ENCODE measurements at regions not wholly inside any gene's neighbourhood (a gene's known extent, or its start where the extent isn't known, plus 50 kb on each side); places are given as distances from the start of the nearest gene placed in this dataset.

DNA sequence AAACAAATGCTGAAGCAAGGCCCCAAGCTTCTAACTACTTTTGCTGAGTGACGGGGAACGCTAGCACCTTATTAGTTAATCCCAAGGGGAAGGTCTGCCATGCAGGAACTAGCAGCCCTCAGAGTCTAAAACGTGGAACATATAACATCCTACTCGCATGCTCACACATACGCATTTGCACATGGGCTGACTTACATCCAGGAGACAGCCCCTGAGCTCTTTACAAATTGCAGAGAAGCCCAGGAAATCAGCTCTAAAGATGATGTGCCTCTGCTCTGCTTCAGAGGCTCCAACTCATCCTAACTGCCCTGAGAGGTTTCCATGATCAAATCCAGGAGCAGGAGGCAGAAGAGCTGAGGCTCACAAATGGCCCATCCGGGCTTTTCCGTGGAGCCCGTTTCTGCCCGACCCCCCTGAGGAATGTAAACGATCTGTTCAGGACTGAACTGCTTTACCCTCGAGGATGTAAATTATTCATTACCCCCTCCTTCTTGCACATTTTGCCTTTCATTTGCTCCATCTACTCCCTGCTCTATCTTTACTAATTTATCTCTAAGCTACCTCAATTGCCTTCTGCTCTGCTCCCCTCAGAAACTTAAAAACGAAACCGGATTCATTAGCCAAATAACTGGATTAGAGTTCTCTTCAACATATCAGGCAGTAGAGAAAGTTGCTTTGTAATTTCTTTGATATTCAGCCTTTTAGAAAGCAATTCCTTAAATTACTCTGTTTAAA, 141.9 kb upstream of the CCDC54 start:
- no peak for TF ChIP-seq POLR2A (IDR thresholded peaks at IDR 0.05; ENCODE audit: low read depth, low read length)
- DNase-seq (ENCODE audit: insufficient read length, low spot score): no peak
- no peak for FAIRE-seq

GRCh38 chr3:107235928-107236315, 141.3 kb upstream of the CCDC54 start:
- TF ChIP-seq POLR2A (IDR thresholded peaks at IDR 0.05; ENCODE audit: low read depth, low read length): no peak
- DNase-seq (ENCODE audit: insufficient read length, low spot score) (peak; percentile 64), FAIRE-seq (peak; percentile 96)

DNA sequence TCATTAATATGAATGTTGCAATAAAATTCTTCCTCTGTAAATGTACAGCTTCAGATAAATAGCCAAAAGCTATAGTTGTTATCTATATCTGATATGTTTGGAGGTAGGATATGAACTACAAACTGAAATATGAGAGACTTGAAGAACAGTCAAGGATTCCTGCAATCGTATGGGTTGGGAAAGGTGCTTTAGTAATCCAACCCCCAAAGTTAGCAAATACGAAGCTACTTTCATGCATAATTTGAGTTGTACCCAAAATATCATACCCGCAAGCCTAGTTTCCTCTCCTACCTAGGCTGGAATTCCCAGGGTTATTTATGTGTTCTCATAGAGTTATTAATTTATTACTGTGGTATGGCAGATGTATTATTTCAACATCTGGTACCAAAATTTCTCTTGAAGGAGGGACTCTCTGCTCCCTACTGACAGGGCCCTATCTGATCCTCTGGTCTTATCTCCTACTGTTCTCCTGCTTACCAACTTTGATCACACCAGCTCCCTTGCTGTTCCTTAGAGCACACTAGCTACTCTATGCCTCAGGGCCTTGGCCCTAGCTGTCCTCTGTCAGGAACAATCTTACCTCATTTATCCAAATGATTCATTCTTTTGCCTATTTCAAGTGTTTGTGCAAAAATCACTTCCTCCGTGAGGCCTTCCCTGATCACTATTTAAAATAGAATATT, 140.4 kb upstream of the CCDC54 start:
- no peak for TF ChIP-seq POLR2A (IDR thresholded peaks at IDR 0.05; ENCODE audit: low read depth, low read length)
- peak; percentile 60 for FAIRE-seq
- DNase-seq (ENCODE audit: insufficient read length, low spot score): no peak

DNA sequence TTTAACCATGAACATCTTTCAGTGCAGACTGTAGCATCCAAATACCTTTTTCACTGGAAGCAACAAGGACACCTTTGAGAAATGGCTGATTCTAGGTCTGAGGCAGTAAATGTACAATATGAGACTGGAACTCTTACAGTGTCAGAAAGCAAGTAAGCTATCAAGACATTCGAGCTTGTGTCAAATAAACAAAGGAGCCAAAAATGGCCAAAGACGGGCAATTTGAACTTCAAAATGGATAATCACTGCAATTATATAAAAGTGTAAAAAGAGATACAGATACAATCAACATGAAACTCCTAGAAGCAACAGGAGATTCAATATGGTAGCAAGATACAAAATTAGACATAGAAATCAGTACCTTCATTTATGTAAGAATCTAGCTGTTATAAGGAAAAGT, 138.5 kb upstream of the CCDC54 start:
- DNase-seq (ENCODE audit: insufficient read length, low spot score) (no peak), FAIRE-seq (no peak)
- no peak for TF ChIP-seq POLR2A (IDR thresholded peaks at IDR 0.05; ENCODE audit: low read depth, low read length)

DNA sequence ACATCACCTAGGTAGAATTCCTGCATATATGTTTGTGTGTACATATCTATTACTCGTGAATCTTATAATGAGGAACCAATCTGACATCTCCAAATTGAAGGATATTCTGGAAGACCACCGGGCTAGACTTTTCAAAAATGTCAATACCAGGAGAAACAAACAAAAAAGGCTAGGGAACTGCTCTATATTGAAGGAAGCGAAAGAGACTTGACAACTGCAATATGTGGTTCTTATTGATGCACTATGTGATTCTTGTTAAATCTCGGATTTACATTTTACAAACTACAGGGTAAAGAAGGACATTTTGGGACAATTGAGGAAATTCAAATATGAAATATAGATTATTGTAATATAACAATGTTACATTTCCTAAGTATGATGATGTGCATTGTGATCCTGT, 137.5 kb upstream of the CCDC54 start:
- no peak for FAIRE-seq
- TF ChIP-seq POLR2A (IDR thresholded peaks at IDR 0.05; ENCODE audit: low read depth, low read length): no peak
- DNase-seq (ENCODE audit: insufficient read length, low spot score): no peak

DNA sequence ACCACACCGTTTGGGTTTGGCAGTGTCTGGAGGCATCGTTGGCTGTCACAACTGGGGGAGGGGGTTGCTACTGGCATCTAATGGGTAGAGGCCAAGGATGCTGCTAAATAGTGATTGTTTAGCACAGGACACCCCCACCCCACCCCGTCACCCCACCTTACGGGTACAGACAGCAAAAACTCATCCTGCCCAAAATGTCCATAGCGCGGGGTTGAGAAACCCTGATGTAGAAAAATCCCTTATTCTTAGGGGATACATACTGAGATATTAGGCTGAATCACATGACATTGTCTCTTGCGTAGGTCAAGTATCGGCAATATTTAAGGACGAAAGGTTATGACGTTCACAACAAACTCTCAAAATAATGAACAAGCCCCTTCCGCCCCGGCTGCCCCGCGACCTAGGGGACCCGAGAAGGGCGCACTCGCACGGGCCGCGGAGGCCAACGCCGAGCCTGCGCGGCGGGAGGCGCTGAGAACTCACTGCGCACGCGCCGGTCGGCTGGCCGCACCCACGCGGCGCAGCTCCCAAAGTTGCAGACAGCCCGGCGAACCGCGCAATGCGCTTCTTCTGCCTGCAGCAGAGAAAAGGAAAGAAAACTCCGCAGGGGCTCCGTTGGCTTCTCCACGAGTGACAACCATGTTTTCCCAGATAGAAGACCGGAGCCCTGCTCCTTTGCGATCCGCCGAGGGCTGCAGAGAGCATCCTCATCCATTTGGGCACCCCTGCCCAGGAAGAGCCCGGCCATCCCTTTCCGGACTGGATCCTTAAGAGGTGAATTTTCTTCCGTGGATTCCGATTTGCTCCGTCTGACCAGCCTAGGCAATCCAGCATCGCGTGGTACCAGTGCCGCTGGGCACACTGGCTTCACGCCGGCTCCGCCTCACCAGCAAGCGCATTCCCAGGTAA, 136.8 kb upstream of the CCDC54 start:
- FAIRE-seq (peak; percentile 81), DNase-seq (ENCODE audit: insufficient read length, low spot score) (peak; percentile 78)
- peak; percentile 74 for TF ChIP-seq POLR2A (IDR thresholded peaks at IDR 0.05; ENCODE audit: low read depth, low read length)

DNA sequence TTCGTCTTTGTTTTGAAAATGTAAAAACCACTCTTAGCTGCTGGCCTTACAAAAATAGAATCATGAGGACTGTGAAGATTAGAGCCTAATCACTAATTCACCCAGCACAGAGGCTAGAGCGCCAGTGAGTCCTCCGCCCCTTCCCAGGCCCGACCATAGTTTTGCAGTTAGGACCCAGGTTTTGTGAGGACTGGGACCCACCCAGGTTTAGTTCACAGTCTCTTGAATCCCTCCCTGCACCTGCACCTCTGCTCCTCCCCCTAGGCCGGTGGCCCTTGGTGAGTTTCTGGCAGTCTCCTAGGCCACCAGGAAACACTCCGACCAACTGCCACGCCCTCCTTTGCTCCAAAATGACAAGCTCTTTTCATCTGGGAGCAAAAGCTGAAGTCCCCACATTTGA, 136.0 kb upstream of the CCDC54 start:
- TF ChIP-seq POLR2A (IDR thresholded peaks at IDR 0.05; ENCODE audit: low read depth, low read length): no peak
- DNase-seq (ENCODE audit: insufficient read length, low spot score) (no peak), FAIRE-seq (peak; percentile 20)

- DNase-seq (ENCODE audit: insufficient read length, low spot score) (no peak), FAIRE-seq (peak; percentile 52)
- no peak for TF ChIP-seq POLR2A (IDR thresholded peaks at IDR 0.05; ENCODE audit: low read depth, low read length)
Measured at GRCh38 chr3:107242579-107242978, 134.7 kb upstream of the CCDC54 start.

- no peak for FAIRE-seq
- TF ChIP-seq POLR2A (IDR thresholded peaks at IDR 0.05; ENCODE audit: low read depth, low read length): no peak
- no peak for DNase-seq (ENCODE audit: insufficient read length, low spot score)
Measured at GRCh38 chr3:107247116-107247515, 130.1 kb upstream of the CCDC54 start.

GRCh38 chr3:107249132-107249531, 128.1 kb upstream of the CCDC54 start:
- DNase-seq (ENCODE audit: insufficient read length, low spot score) (no peak), FAIRE-seq (no peak)
- TF ChIP-seq POLR2A (IDR thresholded peaks at IDR 0.05; ENCODE audit: low read depth, low read length): no peak

GRCh38 chr3:107250221-107250620, 127.0 kb upstream of the CCDC54 start:
- no peak for TF ChIP-seq POLR2A (IDR thresholded peaks at IDR 0.05; ENCODE audit: low read depth, low read length)
- DNase-seq (ENCODE audit: insufficient read length, low spot score): no peak
- FAIRE-seq: no peak

- DNase-seq (ENCODE audit: insufficient read length, low spot score) (no peak), FAIRE-seq (no peak)
Measured at GRCh38 chr3:107251819-107252218, 125.4 kb upstream of the CCDC54 start.

DNA sequence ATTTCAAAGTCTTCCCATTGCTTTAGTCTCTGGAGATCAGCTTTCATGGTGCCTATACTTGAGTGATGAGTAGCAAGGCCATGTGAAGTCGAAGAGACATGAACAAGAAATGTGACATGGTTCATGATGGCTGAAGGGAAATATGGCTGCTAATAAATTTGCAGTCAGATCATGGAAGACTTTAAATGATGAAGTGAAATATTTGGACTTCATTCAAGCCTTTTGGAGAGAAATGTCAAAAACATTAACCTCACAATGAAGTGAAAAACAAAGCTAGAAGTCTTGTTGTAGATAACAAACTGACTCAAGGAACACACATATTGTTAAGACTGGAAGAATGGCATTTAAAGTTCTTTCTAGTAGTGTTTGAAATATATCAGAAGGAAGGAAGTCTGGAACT, 120.3 kb upstream of the CCDC54 start:
- no peak for DNase-seq (ENCODE audit: insufficient read length, low spot score)
- no peak for TF ChIP-seq POLR2A (IDR thresholded peaks at IDR 0.05; ENCODE audit: low read depth, low read length)
- FAIRE-seq: no peak

More at GRCh38 chr3:107251819-107252218, 125.4 kb upstream of the CCDC54 start:
- TF ChIP-seq POLR2A (IDR thresholded peaks at IDR 0.05; ENCODE audit: low read depth, low read length): no peak

DNA sequence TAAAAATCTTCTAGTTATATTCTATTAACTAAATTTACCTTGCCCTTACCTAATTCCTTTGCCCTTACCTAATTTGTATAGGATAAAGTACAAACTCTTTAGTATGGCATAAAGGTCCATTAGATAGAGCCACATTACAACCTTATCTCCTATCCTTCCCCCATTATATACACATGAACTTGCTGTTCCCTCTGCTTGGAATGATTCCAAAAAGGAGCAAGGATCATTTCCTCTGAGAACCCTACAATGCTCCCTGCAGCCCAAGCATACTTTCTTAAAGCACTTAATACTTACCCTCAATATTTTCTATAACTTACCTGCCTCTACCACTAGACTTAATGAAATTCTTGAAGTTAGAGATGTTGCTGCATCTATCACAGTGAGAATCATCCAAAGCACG, 118.9 kb upstream of the CCDC54 start:
- peak; percentile 6 for FAIRE-seq
- TF ChIP-seq POLR2A (IDR thresholded peaks at IDR 0.05; ENCODE audit: low read depth, low read length): no peak

More for the DNA sequence above, 118.9 kb upstream of the CCDC54 start:
- no peak for DNase-seq (ENCODE audit: insufficient read length, low spot score)
